PFSK-1 (cell line): ENCODE measurements at regions not wholly inside any gene's neighbourhood (a gene's known extent, or its start where the extent isn't known, plus 50 kb on each side); places are given as distances from the start of the nearest gene placed in this dataset.

ENCODE experiments used
- FOXP2 ChIP-seq: optimal IDR thresholded peaks from 2 replicates; pipeline ENCODE3; 2011; ENCODE audit warnings: borderline replicate concordance, control low read depth, inconsistent platforms; ENCODE audit not compliant: insufficient read depth; ENCODE audit errors: extremely low read length, extremely low read depth
- POLR2AphosphoS5 ChIP-seq: IDR thresholded peaks from 2 replicates; pipeline ENCODE4 v1.6.1; 2012; ENCODE audit warnings: low read depth, mild to moderate bottlenecking, control low read depth, low read length, moderate library complexity
- SIN3A ChIP-seq: IDR thresholded peaks from 2 replicates; pipeline ENCODE4 v1.6.1; 2012; ENCODE audit warnings: mild to moderate bottlenecking, low read length, moderate library complexity, borderline replicate concordance; ENCODE audit not compliant: insufficient read depth
- TAF1 ChIP-seq: IDR thresholded peaks from 2 replicates; pipeline ENCODE4 v1.6.1; 2012; ENCODE audit warnings: low read length, control low read depth, borderline replicate concordance; ENCODE audit not compliant: insufficient read depth
- TF ChIP-seq, protein P1 (sequence below), 2 experiments: IDR thresholded peaks; 2 replicates each; pipeline versions ENCODE4 v1.6.1 to v1.8.0; 2011 to 2012; ENCODE audit warnings: low read depth in 2 of 2, low read length in 2 of 2, control low read depth in 1 of 2, inconsistent platforms in 1 of 2, mild to moderate bottlenecking in 1 of 2, moderate library complexity in 1 of 2; ENCODE audit not compliant: insufficient read depth in 1 of 2

DNA sequence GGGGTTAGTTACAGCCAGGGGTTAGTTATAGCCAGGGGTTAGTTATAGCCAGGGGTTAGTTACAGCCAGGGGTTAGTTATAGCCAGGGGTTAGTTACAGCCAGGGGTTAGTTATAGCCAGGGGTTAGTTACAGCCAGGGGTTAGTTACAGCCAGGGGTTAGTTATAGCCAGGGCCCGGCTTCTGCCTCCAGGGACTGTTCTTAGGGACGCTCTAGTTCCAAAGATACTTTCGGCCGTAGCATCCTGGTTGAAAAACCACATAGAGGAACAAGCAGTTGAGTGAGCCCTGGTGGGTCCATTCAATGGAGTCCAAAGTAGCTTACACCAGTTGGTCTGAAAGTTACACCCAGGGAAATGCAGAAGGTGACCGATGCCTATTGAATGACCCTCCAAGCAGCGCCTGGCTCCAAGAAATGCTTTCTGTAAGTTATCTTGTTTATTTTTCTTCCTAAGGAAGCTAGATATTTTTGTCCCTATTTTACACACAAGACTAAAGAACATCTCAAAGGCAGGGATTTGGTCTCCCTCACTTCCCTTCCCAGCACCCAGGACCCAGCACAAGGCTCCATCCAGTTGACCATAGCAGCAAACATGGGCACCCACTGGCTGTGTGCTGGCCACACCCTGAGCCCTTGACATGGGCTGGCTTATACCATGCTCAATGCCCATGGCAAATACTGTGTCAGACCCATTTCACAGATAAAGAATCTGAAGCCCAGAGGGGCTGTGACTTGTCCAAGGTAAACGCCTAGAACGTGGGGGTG is 49.7 kb upstream of the SHISAL1 start:
- TF ChIP-seq FOXP2 (no peak), POLR2AphosphoS5 (no peak), SIN3A (no peak), TAF1 (no peak)
- TF ChIP-seq, protein P1, sequence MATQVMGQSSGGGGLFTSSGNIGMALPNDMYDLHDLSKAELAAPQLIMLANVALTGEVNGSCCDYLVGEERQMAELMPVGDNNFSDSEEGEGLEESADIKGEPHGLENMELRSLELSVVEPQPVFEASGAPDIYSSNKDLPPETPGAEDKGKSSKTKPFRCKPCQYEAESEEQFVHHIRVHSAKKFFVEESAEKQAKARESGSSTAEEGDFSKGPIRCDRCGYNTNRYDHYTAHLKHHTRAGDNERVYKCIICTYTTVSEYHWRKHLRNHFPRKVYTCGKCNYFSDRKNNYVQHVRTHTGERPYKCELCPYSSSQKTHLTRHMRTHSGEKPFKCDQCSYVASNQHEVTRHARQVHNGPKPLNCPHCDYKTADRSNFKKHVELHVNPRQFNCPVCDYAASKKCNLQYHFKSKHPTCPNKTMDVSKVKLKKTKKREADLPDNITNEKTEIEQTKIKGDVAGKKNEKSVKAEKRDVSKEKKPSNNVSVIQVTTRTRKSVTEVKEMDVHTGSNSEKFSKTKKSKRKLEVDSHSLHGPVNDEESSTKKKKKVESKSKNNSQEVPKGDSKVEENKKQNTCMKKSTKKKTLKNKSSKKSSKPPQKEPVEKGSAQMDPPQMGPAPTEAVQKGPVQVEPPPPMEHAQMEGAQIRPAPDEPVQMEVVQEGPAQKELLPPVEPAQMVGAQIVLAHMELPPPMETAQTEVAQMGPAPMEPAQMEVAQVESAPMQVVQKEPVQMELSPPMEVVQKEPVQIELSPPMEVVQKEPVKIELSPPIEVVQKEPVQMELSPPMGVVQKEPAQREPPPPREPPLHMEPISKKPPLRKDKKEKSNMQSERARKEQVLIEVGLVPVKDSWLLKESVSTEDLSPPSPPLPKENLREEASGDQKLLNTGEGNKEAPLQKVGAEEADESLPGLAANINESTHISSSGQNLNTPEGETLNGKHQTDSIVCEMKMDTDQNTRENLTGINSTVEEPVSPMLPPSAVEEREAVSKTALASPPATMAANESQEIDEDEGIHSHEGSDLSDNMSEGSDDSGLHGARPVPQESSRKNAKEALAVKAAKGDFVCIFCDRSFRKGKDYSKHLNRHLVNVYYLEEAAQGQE (IDR thresholded peaks at IDR 0.05; ENCODE audit: insufficient read depth in 1 of 2, low read depth in 2 of 2, low read length in 2 of 2) = no peak
